SK-N-SH treated with all-trans-retinoic acid at 6 μM for 48 hours (cell line): ENCODE measurements at regions not wholly inside any gene's neighbourhood (a gene's known extent, or its start where the extent isn't known, plus 50 kb on each side); places are given as distances from the start of the nearest gene placed in this dataset.
"Not testable (repeated sequence)": the region's sequence is repeated elsewhere in the genome, so short reads cannot be mapped to it uniquely, and the experiment has no call there.

ENCODE experiments used
- ATAC-seq: fragments of 200-7000 bp; cut with Tn5 transposase; 3 replicates; pipeline ENCODE4 v1.9.1; 2020; ENCODE audit warnings: mild to moderate bottlenecking, moderate library complexity
- ARNTL ChIP-seq: fragments of 450-650 bp; formaldehyde crosslinking; IDR thresholded peaks from 2 replicates; pipeline ENCODE4 v1.5.0; 2020; ENCODE audit warnings: low read depth, mild to moderate bottlenecking, moderate library complexity, borderline replicate concordance
- BACH2 ChIP-seq: fragments of 250-450 bp; sonication (Bioruptor Pico); IDR thresholded peaks from 2 replicates; pipeline ENCODE4 v1.9.0; 2021; ENCODE audit warnings: mild to moderate bottlenecking, borderline replicate concordance
- CREB5 ChIP-seq: fragments of 250-450 bp; sonication (Bioruptor Pico); IDR thresholded peaks from 2 replicates; pipeline ENCODE4 v1.5.1; 2020; ENCODE audit warnings: low read depth, mild to moderate bottlenecking, moderate library complexity
- CSDC2 ChIP-seq: fragments of 250-450 bp; sonication (Bioruptor Pico); IDR thresholded peaks from 2 replicates; pipeline ENCODE4 v1.5.0; 2020; ENCODE audit warnings: mild to moderate bottlenecking, moderate library complexity
- CSRNP3 ChIP-seq: fragments of 250-450 bp; sonication (Bioruptor Pico); IDR thresholded peaks from 2 replicates; pipeline ENCODE4 v1.5.1; 2021; ENCODE audit warnings: mild to moderate bottlenecking, moderate library complexity
- ESRRG ChIP-seq: fragments of 250-450 bp; sonication (Bioruptor Pico); IDR thresholded peaks from 2 replicates; pipeline ENCODE4 v1.6.1; 2021; ENCODE audit warnings: mild to moderate bottlenecking
- GLIS3 ChIP-seq: fragments of 250-450 bp; sonication (Bioruptor Pico); IDR thresholded peaks from 2 replicates; pipeline ENCODE4 v1.5.0; 2020; ENCODE audit warnings: mild to moderate bottlenecking, moderate library complexity
- ISL1 ChIP-seq: fragments of 250-450 bp; sonication (Bioruptor Pico); IDR thresholded peaks from 2 replicates; pipeline ENCODE4 v2.1.2; 2022; ENCODE audit warnings: mild to moderate bottlenecking, moderate library complexity
- OSR1 ChIP-seq: fragments of 250-450 bp; sonication (Bioruptor Pico); IDR thresholded peaks from 2 replicates; pipeline ENCODE4 v1.8.0; 2022; ENCODE audit warnings: moderate library complexity, mild to moderate bottlenecking, inconsistent platforms
- POU6F1 ChIP-seq: fragments of 250-450 bp; sonication (Bioruptor Pico); IDR thresholded peaks from 2 replicates; pipeline ENCODE4 v1.8.0; 2021; ENCODE audit warnings: low read depth, mild to moderate bottlenecking, moderate library complexity, borderline replicate concordance
- PPARA ChIP-seq: fragments of 250-450 bp; sonication (Bioruptor Pico); IDR thresholded peaks from 2 replicates; pipeline ENCODE4 v1.5.0; 2020; ENCODE audit warnings: mild to moderate bottlenecking, borderline replicate concordance
- RARB ChIP-seq: fragments of 250-450 bp; sonication (Bioruptor Pico); IDR thresholded peaks from 2 replicates; pipeline ENCODE4 v1.8.0; 2021; ENCODE audit warnings: mild to moderate bottlenecking, moderate library complexity
- SNAI2 ChIP-seq: fragments of 250-450 bp; sonication (Bioruptor Pico); IDR thresholded peaks from 2 replicates; pipeline ENCODE4 v1.5.0; 2020; ENCODE audit warnings: mild to moderate bottlenecking, moderate library complexity
- TCF4 ChIP-seq: fragments of 250-450 bp; sonication (Bioruptor Pico); IDR thresholded peaks from 2 replicates; pipeline ENCODE4 v1.8.0; 2021; ENCODE audit warnings: mild to moderate bottlenecking, moderate library complexity, borderline replicate concordance
- TOX ChIP-seq: fragments of 250-450 bp; sonication (Bioruptor Pico); IDR thresholded peaks from 2 replicates; pipeline ENCODE4 v1.8.0; 2021; ENCODE audit warnings: mild to moderate bottlenecking, moderate library complexity, borderline replicate concordance
- TSHZ2 ChIP-seq: fragments of 250-450 bp; sonication (Bioruptor Pico); IDR thresholded peaks from 2 replicates; pipeline ENCODE4 v1.5.0; 2020; ENCODE audit warnings: mild to moderate bottlenecking, moderate library complexity
- ZC3H10 ChIP-seq: fragments of 250-450 bp; sonication (Bioruptor Pico); IDR thresholded peaks from 2 replicates; pipeline ENCODE4 v1.5.1; 2021; ENCODE audit warnings: mild to moderate bottlenecking, moderate library complexity
- ZFP3 ChIP-seq: fragments of 250-450 bp; sonication (Bioruptor Pico); IDR thresholded peaks from 2 replicates; pipeline ENCODE4 v1.5.0; 2020; ENCODE audit warnings: mild to moderate bottlenecking, moderate library complexity
- ZFP30 ChIP-seq: fragments of 450-650 bp; formaldehyde crosslinking; IDR thresholded peaks from 2 replicates; pipeline ENCODE4 v1.5.0; 2022; ENCODE audit warnings: mild to moderate bottlenecking, moderate library complexity
- ZNF565 ChIP-seq: fragments of 450-650 bp; formaldehyde crosslinking; conservative IDR thresholded peaks from 2 replicates; pipeline ENCODE4 v1.5.0; 2020; ENCODE audit warnings: low read depth, mild to moderate bottlenecking, moderate library complexity
- ZNF70 ChIP-seq: fragments of 450-650 bp; formaldehyde crosslinking; IDR thresholded peaks from 2 replicates; pipeline ENCODE4 v1.5.0; 2020; ENCODE audit warnings: mild to moderate bottlenecking, moderate library complexity
- ZNF8 ChIP-seq: fragments of 450-650 bp; formaldehyde crosslinking; IDR thresholded peaks from 2 replicates; pipeline ENCODE4 v1.5.0; 2020; ENCODE audit warnings: mild to moderate bottlenecking, moderate library complexity

DNA sequence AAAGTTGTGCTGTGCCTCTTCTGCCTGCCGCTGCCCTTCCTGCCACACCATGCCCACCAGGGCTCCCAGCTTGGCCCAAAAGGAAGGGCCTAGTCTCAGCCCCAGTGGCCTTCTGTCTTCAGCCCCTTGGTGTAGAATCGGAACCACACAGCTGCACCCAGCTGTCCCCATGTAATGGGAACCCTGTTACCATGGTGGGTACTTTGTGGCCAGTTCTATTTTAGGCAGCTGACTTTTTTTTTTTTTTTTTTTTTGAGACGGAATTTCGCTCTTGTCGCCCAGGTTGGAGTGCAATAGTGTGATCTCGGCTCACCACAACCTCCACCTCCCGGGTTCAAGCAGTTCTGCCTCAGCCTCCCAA, 163.3 kb upstream of the GSE1 start (continued):
- TF ChIP-seq POU6F1, result no peak
- no peak for TF ChIP-seq ZNF8 (CRISPR knock-in tag)
- no peak for TF ChIP-seq RARB (CRISPR knock-in tag)
- no peak for TF ChIP-seq TOX (CRISPR knock-in tag)
- TF ChIP-seq SNAI2 (CRISPR knock-in tag), result no peak
- TF ChIP-seq ISL1 (CRISPR knock-in tag), result no peak
- no peak for TF ChIP-seq ZFP3 (CRISPR knock-in tag)
- TF ChIP-seq ZNF70, result no peak
- TF ChIP-seq, all 23 proteins: peak for 0

DNA sequence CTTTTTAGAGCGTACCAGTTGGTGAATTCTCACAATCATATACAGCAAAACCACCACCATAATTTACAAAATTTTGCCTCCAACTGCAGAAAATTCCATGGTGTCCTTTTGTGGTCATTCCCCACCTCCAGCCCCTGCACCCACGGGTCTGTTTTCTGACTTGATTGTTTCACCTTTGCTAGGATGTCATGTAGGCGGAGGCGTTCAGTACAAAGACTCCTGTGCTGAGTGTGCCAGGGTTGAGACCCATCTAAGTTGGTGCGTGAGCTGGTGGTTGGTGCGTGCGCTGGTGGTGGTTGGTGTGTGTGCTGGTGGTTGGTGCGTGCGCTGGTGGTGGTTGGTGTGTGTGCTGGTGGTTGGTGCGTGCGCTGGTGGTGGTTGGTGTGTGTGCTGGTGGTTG, 162.0 kb upstream of the GSE1 start:
- not testable (repeated sequence) for ATAC-seq

DNA sequence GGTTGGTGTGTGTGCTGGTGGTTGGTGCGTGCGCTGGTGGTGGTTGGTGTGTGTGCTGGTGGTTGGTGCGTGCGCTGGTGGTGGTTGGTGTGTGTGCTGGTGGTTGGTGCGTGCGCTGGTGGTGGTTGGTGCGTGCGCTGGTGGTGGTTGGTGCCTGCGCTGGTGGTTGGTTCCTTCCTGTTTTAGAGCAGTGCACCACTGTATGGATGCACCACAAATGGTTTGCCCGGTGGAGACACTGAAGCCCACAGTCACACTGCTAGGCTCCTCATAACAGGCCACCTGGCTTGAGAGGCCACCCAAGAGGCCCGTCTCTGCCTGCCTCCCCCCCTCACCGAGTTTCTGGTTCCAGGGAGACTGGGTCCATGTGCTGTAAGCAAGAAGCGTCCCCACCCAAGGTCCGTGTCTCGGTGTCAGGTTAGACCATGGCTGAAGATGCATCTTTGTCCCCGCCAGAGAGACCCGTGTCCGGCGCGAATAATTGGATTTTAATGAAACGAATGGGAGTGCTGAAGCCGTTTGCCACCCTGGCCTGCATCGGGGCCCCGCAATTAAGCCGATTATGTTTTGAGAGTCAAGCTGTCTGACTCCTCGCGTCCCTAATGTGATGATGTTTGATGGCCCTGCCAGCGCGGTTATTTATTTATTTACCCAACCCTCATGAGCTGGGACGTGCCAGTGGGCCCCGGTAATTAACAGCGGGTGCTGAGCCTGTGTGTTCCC, 161.3 kb upstream of the GSE1 start:
- no peak for ATAC-seq
- TF ChIP-seq ZNF70, result no peak
- TF ChIP-seq PPARA (CRISPR knock-in tag), result no peak
- TF ChIP-seq ZC3H10 (CRISPR knock-in tag), result no peak
- TF ChIP-seq ESRRG (CRISPR knock-in tag), result no peak
- no peak for TF ChIP-seq GLIS3 (CRISPR knock-in tag)
- no peak for TF ChIP-seq TCF4
- no peak for TF ChIP-seq ZFP30 (CRISPR knock-in tag)
- no peak for TF ChIP-seq ISL1 (CRISPR knock-in tag)
- no peak for TF ChIP-seq ARNTL (CRISPR knock-in tag)
- no peak for TF ChIP-seq CSDC2 (CRISPR knock-in tag)
- no peak for TF ChIP-seq TOX (CRISPR knock-in tag)
- TF ChIP-seq SNAI2 (CRISPR knock-in tag), result no peak
- no peak for TF ChIP-seq CREB5 (CRISPR knock-in tag)
- no peak for TF ChIP-seq ZFP3 (CRISPR knock-in tag)
- TF ChIP-seq BACH2, result no peak
- TF ChIP-seq OSR1 (CRISPR knock-in tag), result no peak
- TF ChIP-seq ZNF8 (CRISPR knock-in tag), result no peak
- TF ChIP-seq TSHZ2 (CRISPR knock-in tag), result no peak
- no peak for TF ChIP-seq RARB (CRISPR knock-in tag)
- TF ChIP-seq ZNF565 (CRISPR knock-in tag), result no peak

GRCh38 chr16:85452364-85453193, 160.5 kb upstream of the GSE1 start:
- ATAC-seq, result no peak
- no peak for TF ChIP-seq ZFP30 (CRISPR knock-in tag)
- no peak for TF ChIP-seq CSRNP3 (CRISPR knock-in tag)
- no peak for TF ChIP-seq CREB5 (CRISPR knock-in tag)
- no peak for TF ChIP-seq ARNTL (CRISPR knock-in tag)
- TF ChIP-seq ZFP3 (CRISPR knock-in tag), result no peak
- TF ChIP-seq RARB (CRISPR knock-in tag), result no peak
- TF ChIP-seq GLIS3 (CRISPR knock-in tag), result no peak
- TF ChIP-seq BACH2, result no peak
- no peak for TF ChIP-seq OSR1 (CRISPR knock-in tag)
- no peak for TF ChIP-seq ISL1 (CRISPR knock-in tag)
- TF ChIP-seq PPARA (CRISPR knock-in tag), result no peak
- TF ChIP-seq POU6F1, result no peak
